ENCODE measurements at regions not wholly inside any gene's neighbourhood (a gene's known extent, or its start where the extent isn't known, plus 50 kb on each side); places are given as distances from the start of the nearest gene placed in this dataset.

- Histone ChIP-seq H4K8ac (ENCODE audit: extremely low read depth, insufficient read depth, low read length) (no peak overlapping the region), H3K4me1 (replicated peaks in 1 of 4; ENCODE audit: control insufficient read depth in 3 of 4, insufficient read depth in 4 of 4, low read length in 3 of 4) (no peaks in the 10 kb centered on the region), H2BK120ac (replicated peaks; ENCODE audit: low read depth, low read length) (no peak overlapping the region), H4K20me1 (replicated peaks in 1 of 2; ENCODE audit: control insufficient read depth in 1 of 2, insufficient read depth in 2 of 2, low read length in 2 of 2) (no peaks in the 10 kb centered on the region), H2BK5ac (ENCODE audit: low read depth, low read length) (no peak overlapping the region), H2AFZ (ENCODE audit: low read length) (no peak overlapping the region), H3K9ac (replicated peaks in 1 of 4; ENCODE audit: extremely low read depth in 1 of 4, low read depth in 3 of 4, low read length in 3 of 4) (no peak overlapping the region), H3K14ac (ENCODE audit: insufficient read length) (no peak overlapping the region), H3K79me1 (ENCODE audit: low read depth, low read length) (no peaks in the 10 kb centered on the region), H3K23me2 (ENCODE audit: low read depth, low read length) (no peaks in the 10 kb centered on the region), H2AK5ac (ENCODE audit: low read depth, low read length) (no peak overlapping the region), H2BK20ac (ENCODE audit: low read length) (no peak overlapping the region), H2BK12ac (ENCODE audit: low read depth, low read length) (no peak overlapping the region), H3K56ac (replicated peaks; ENCODE audit: insufficient read length, low read depth, low read length) (no peak overlapping the region), H3K4ac (replicated peaks; ENCODE audit: insufficient read length, low read depth, low read length) (no peak overlapping the region), H3K79me2 (ENCODE audit: control insufficient read depth in 1 of 2, insufficient read depth in 2 of 2, low read length in 2 of 2) (no peaks in the 10 kb centered on the region), H3K4me2 (ENCODE audit: insufficient read depth in 1 of 2, low read depth in 2 of 2, low read length in 2 of 2) (no peak overlapping the region), H3K27me3 (replicated peaks in 1 of 4; ENCODE audit: control insufficient read depth in 3 of 4, extremely low read depth in 1 of 4, insufficient read depth in 3 of 4, low read length in 3 of 4) (no peaks in the 10 kb centered on the region), H4K5ac (ENCODE audit: insufficient read length, low read depth, low read length) (no peak overlapping the region), H3K27ac (ENCODE audit: low read depth, low read length) (no peak overlapping the region), H2BK15ac (ENCODE audit: low read length) (no peak overlapping the region), H3K23ac (ENCODE audit: insufficient read length) (no peak overlapping the region), H3K4me3 (ENCODE audit: extremely low read depth in 1 of 4, insufficient read depth in 2 of 4, low read depth in 3 of 4, low read length in 4 of 4) (no peak overlapping the region), H3K36me3 (ENCODE audit: control insufficient read depth in 2 of 4, insufficient read depth in 4 of 4, low read length in 3 of 4) (no peaks in the 10 kb centered on the region; a peak in 1 of 8 replicates), H4K91ac (replicated peaks; ENCODE audit: insufficient read length, low read length) (no peak overlapping the region), H3K9me3 (ENCODE audit: insufficient read depth in 2 of 2, low read depth in 1 of 2, low read length in 1 of 2) (no peaks in the 10 kb centered on the region), H3K18ac (ENCODE audit: extremely low read depth, low read length) (no peak overlapping the region)
- ChIA-PET CTCF (ENCODE audit: partially characterized antibody) (no interaction called here), POLR2A (ENCODE audit: partially characterized antibody) (no interaction called here)
- FAIRE-seq: no peak
- 54% methylated on average over 2 of the region's 2 CpGs; no CpG with 5 or more reads in 1 of the 2 experiments for WGBS, 2 experiments (ENCODE audit: extremely low coverage in 1 of 2, insufficient coverage in 1 of 2, insufficient read length in 1 of 2, insufficient replicate concordance in 2 of 2, low coverage in 1 of 2, low lambda C conversion rate in 2 of 2, missing lambda C conversion rate in 1 of 2)
- DNase-seq (ENCODE audit: low read depth in 1 of 2, low spot score in 2 of 2): no peak
- TF ChIP-seq MAFK (IDR thresholded peaks at IDR 0.05; ENCODE audit: low read depth, low read length) (no peak), CBX8 (IDR thresholded peaks at IDR 0.05; ENCODE audit: borderline replicate concordance, low read depth, low read length) (no peak), BRCA1 (IDR thresholded peaks at IDR 0.05; ENCODE audit: low read depth, low read length) (no peak), ATF2 (IDR thresholded peaks at IDR 0.05; ENCODE audit: low read length) (no peak), RNF2 (IDR thresholded peaks at IDR 0.05; ENCODE audit: borderline replicate concordance, low read depth, low read length, missing control alignments, poor library complexity, severe bottlenecking) (no peak), EZH2 (IDR thresholded peaks at IDR 0.05; ENCODE audit: low read depth, low read length, severe bottlenecking) (no peak), SIN3A (conservative IDR thresholded peaks at IDR 0.05 in 1 of 2, IDR thresholded peaks at IDR 0.05 in 1 of 2; ENCODE audit: low read depth in 1 of 2, low read length in 2 of 2) (no peak), BCL11A (IDR thresholded peaks at IDR 0.05; ENCODE audit: low read depth in 2 of 2, low read length in 2 of 2) (no peak), NRF1 (IDR thresholded peaks at IDR 0.05; ENCODE audit: low read depth, low read length) (no peak), SP4 (IDR thresholded peaks at IDR 0.05; ENCODE audit: low read length) (no peak), GTF2F1 (IDR thresholded peaks at IDR 0.05; ENCODE audit: borderline replicate concordance, low read depth, low read length) (no peak), TBP (IDR thresholded peaks at IDR 0.05; ENCODE audit: low read depth, low read length) (no peak), HDAC2 (IDR thresholded peaks at IDR 0.05; ENCODE audit: borderline replicate concordance in 1 of 2, low read depth in 2 of 2, low read length in 2 of 2) (no peak)
These were observed 82.5 kb upstream of the LHCGR start for GRCh38 chr2:48838029-48838428.
